Tongue (tissue), 1 donor: ENCODE measurements at regions not wholly inside any gene's neighbourhood (a gene's known extent, or its start where the extent isn't known, plus 50 kb on each side); places are given as distances from the start of the nearest gene placed in this dataset.

ENCODE experiments used
- DNase-seq: peaks from one replicate; pipeline ENCODE4 v3.0.0-alpha.2; 2015

GRCh38 chr18:43886341-43886740, 609.1 kb upstream of the SYT4 start:
- peak; percentile 21 for DNase-seq

DNA sequence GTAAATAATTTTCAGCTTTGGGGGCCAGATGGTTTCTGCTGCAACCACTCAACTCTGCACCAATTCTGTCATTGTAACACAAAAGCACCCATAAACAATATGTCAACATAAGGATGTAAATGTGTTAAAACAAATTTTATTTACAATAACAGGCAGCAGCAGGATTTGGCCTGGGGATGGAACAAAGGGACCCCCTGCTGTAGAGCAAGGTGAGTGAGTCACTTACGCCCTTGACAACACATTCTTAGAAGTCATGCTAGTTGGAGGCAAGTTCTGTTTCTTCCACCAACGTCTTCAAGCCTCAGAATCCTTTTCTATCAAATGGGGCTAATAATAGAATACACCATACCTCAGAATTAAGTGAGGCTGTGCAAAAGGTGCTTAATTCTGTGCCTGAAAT, 610.2 kb upstream of the SYT4 start:
- DNase-seq: no peak

GRCh38 chr18:43888598-43888997, 611.3 kb upstream of the SYT4 start:
- no peak for DNase-seq

DNA sequence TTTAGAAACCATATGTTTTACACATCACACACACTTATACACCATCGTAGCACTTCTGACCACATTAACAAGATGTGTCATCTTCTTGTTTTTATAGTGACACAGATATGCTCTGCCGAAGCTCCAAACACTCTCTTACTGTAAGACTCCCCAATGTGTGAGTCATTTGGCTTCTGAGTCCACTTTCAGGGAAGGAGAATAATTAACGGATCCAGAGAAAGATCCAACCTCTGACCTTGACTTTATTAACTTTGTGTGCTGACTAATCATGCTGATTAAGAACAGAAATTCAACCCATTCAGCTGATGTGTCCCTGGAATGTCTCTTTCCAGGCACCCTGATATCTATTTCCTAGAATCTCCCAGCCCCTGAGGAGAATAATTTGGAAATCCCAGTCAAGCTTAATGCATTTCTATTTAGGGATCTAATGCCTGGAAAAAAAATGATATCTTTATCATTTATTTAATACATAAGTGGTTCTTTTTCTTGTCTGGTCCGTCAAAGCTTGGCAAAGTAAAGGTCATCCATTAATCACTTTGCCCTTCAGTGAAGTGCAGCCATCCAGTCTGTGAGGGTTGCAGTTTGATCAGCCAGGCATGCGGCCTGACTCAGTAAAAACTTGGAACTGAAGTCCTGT, 615.8 kb upstream of the SYT4 start:
- no peak for DNase-seq

- no peak for DNase-seq
These were observed 627.0 kb upstream of the SYT4 start for GRCh38 chr18:43904209-43904837.

GRCh38 chr18:43914018-43914417, 636.7 kb upstream of the SYT4 start:
- no peak for DNase-seq

- DNase-seq: no peak
These were observed 639.7 kb upstream of the SYT4 start for GRCh38 chr18:43916984-43917383.

- DNase-seq: no peak
These were observed 640.2 kb upstream of the SYT4 start for GRCh38 chr18:43917520-43917919.

DNA sequence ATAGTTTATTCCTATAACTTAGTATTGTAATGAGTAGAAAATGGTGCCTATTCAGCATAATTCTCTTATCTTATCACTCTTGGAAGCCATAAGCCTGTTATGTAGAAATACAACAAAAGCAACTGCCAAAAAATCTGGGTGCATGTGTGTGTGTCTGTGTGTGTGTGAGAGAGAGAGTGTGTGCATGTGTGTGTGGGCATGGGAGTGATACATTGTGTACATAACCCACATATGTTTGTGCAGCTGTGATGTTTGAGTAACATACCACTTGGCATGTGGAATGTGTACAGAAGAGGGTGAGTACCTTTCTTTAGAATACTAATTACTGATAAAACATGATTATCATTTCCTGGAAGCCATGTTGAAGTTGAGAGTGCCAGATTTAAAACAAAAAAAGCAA, 642.3 kb upstream of the SYT4 start:
- no peak for DNase-seq

- DNase-seq: no peak
These were observed 654.1 kb upstream of the SYT4 start for GRCh38 chr18:43931439-43931838.

DNA sequence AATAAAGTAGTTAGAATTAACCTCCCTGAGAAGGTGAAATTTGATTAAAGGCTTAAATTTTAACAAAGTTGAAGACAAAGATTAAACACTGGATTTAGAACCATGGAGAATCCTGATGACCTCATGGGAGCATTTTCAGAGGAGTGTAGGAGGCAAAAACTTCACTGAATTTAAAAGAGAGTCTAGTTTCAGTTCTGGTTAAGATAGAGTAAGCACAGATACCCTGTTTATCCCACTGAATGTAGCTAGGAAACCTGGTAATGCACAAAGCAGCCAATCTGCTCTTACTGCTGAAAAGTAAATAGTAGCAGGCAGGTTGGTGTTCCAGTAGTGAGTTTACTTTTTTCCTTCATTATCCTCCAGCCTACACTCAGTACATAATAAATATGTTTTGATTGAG, 654.9 kb upstream of the SYT4 start:
- no peak for DNase-seq

DNA sequence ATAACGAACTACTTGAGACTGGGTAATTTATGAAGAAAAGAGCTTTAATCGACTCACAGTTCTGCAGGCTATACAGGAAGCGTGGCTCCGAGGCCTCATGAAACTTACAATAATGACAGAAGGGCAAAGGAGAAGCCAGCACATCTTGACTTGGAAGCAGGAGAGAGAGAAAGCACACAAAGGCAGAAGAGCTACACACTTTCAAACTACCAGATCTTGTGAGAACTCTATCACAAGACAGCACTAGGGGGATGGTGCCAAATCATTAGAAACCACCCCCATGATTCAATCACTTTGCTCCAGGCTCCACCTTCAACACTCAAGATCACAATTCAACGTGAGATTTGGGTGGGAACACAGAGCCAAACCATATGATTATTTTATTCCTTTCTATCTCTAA, 655.9 kb upstream of the SYT4 start:
- no peak for DNase-seq

- no peak for DNase-seq
These were observed 657.0 kb upstream of the SYT4 start for GRCh38 chr18:43934322-43934721.

DNA sequence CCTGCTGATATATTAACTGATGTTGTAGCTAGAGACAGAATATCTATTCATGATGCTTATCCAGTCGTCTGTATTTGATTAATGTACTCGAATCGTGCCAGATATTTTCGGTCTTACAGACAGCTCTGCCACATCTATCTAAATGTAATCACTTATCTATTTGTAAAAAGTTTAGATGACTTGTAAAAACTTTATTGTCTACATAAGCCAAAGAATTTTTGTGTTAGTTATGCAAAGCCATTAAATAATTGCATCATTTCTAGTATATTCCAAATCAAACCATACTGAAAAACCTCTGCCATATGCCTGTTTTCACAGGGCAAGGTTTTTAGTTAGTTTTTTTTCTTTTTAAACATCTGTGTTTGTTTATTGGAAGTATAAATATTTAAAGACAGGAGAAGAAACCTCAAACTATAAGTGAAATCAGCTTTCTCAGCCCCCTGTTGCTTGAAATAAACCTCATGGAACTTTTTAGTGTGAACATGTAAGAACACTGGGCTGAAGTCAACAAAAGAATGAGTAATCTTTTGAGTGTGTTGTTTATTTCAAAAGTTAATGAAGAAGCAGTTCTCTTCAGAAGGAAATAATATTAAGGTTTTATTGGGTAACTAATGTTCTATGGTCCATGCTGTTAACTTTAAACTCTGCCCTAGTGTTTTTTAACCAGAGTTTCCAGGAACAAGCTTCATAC, 657.6 kb upstream of the SYT4 start:
- DNase-seq: peak; percentile 63

DNA sequence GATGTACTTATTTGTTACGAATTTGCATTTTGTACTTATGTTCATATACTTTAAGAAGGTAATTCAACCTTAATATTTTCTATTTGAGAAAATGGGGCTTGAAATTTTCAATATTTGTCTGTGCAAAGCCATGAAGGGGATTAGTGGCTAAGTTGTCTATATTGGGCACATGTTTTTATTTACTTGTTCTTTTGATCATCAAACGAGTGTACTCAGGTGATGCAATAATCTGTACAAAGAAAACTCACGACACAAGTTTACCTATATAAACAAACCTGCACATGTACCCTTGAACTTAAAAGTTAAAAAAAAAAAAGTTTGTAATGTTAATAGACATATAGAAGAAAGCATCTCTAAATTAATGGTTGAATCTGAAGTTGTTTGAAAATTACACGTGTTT, 658.9 kb upstream of the SYT4 start:
- no peak for DNase-seq

GRCh38 chr18:43949291-43949690, 672.0 kb upstream of the SYT4 start:
- DNase-seq: no peak

- DNase-seq: no peak
These were observed 672.8 kb upstream of the SYT4 start for GRCh38 chr18:43950062-43950461.

DNA sequence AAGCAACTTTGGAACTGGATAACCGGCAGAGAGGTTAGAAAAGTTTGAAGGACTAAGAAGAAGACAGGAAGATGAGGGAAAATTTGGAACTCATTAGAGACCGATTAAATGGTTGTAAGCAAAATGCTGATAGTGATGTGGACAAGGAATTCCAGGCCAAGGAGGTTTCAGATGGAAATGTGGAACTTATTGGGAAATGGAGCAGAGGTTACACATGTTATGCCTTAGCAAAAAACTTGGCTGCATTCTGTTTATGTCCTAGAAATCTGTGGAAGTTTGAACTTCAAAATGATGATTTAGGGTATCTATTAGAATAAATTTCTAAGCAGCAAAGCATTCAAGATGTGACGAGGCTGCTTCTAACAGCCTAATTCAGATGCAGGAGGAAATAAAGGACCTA, 675.1 kb upstream of the SYT4 start:
- no peak for DNase-seq

DNA sequence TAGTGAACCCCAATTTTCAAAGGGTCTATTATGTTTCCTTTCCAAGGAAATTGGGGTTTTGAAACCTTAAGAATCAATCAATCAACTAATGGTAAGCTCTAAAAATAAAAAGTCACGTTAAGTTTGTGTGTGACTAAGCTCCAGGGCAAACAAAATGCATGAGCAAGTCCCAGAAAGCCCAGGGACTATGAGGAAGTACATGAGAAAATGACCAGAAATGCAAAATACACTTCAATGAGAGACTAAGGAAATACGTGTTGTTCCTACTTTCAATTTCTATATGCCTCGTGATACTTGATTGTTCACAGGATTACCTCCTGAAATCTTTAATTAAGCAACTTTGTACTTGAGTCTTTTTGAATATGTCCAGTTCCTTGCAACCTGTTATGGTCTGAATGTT, 684.4 kb upstream of the SYT4 start:
- no peak for DNase-seq

GRCh38 chr18:43964666-43965065, 687.4 kb upstream of the SYT4 start:
- DNase-seq: no peak

GRCh38 chr18:43965691-43966090, 688.4 kb upstream of the SYT4 start:
- no peak for DNase-seq

DNA sequence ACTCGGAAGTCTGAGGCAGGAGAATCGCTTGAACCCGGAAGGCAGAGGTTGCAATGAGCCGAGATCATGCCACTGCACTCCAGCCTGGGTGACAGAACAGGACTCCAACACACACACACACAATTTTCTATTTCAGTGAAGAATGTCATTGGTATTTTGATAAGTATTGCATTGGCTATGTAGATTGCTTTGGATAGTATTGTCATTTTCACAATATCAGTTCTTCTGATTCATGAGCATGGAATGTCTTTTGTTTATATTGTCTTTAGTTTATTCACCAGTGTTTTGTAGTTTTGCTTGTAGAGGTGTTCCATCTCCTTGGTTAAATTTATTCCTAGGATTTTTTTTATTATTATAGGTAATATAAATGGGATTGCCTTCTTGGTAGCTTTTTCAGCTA, 693.4 kb upstream of the SYT4 start:
- DNase-seq: no peak

- DNase-seq: no peak
These were observed 700.9 kb upstream of the SYT4 start for GRCh38 chr18:43978174-43978573.

- DNase-seq: no peak
These were observed 698.1 kb upstream of the SETBP1 start for GRCh38 chr18:43982582-43982981.
